HEK293 (cell line): ENCODE measurements at regions not wholly inside any gene's neighbourhood (a gene's known extent, or its start where the extent isn't known, plus 50 kb on each side); places are given as distances from the start of the nearest gene placed in this dataset.

Source experiments
- HOXA7 ChIP-seq: sonication (generic); formaldehyde crosslinking; IDR thresholded peaks from 2 replicates; pipeline ENCODE4 v1.8.1; 2022; ENCODE audit warnings: missing genetic modification reagents, borderline replicate concordance
- SETDB1 ChIP-seq: IDR thresholded peaks from one replicate; pipeline ENCODE4 v1.6.1; 2017; ENCODE audit warnings: mild to moderate bottlenecking, low read length, moderate library complexity, mixed read lengths; ENCODE audit not compliant: insufficient read length
- SP2 ChIP-seq: fragments of 450-650 bp; formaldehyde crosslinking; IDR thresholded peaks from 2 replicates; pipeline ENCODE4 v1.5.1; 2016; ENCODE audit warnings: missing biosample characterization, missing genetic modification characterization
- ZFP37 ChIP-seq: fragments of 450-650 bp; formaldehyde crosslinking; IDR thresholded peaks from 2 replicates; pipeline ENCODE4 v1.5.1; 2016; ENCODE audit warnings: missing biosample characterization, missing genetic modification characterization
- ZNF133 ChIP-seq: fragments of 450-650 bp; formaldehyde crosslinking; IDR thresholded peaks from 2 replicates; pipeline ENCODE4 v1.5.1; 2016; ENCODE audit warnings: missing biosample characterization, missing genetic modification characterization
- ZNF184 ChIP-seq: fragments of 450-650 bp; IDR thresholded peaks from 2 replicates; pipeline ENCODE4 v1.5.1; 2018; ENCODE audit warnings: missing biosample characterization, mild to moderate bottlenecking, missing genetic modification characterization
- ZNF473 ChIP-seq: fragments of 450-650 bp; formaldehyde crosslinking; IDR thresholded peaks from 2 replicates; pipeline ENCODE4 v1.5.1; 2017; ENCODE audit warnings: missing biosample characterization, missing genetic modification characterization
- ZNF571 ChIP-seq: fragments of 450-650 bp; formaldehyde crosslinking; IDR thresholded peaks from 2 replicates; pipeline ENCODE4 v1.5.0; 2017; ENCODE audit warnings: missing biosample characterization, missing genetic modification characterization
- TF ChIP-seq, protein P1 (sequence below): fragments of 450-650 bp; formaldehyde crosslinking; IDR thresholded peaks from 2 replicates; pipeline ENCODE4 v1.5.1; 2016; ENCODE audit warnings: missing biosample characterization, missing genetic modification characterization
- TF ChIP-seq, protein P2 (sequence below): sonication (generic); formaldehyde crosslinking; IDR thresholded peaks from 2 replicates; pipeline ENCODE4 v1.8.1; 2022; ENCODE audit warnings: mild to moderate bottlenecking, moderate library complexity, missing genetic modification reagents
- TF ChIP-seq, protein P3 (sequence below): fragments of 450-650 bp; formaldehyde crosslinking; IDR thresholded peaks from 2 replicates; pipeline ENCODE4 v1.5.1; 2016; ENCODE audit warnings: missing biosample characterization, missing genetic modification characterization

DNA sequence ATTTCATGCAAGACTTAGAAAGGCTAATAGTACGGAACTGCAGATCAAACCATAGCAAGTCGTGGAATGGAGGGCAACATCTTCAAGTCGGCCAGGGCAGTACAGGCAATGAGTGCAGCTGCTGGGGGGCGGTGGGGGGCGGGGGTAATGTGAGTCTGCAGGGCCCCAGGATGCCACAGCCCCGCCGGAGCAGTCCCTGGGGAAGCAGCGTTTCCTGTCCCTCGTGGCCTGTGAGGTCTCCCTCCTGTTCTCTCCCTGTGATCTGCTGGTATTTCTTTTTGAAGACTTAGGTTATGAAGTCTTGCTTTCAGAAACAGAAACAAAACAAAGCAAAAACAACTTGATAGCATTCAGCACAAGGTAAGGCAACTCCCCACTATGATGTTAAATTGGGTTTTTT, 351.9 kb downstream of the FOXA2 start:
- TF ChIP-seq SETDB1, result no peak
- no peak for TF ChIP-seq ZFP37 (tag by site-specific recombination)
- no peak for TF ChIP-seq ZNF571 (tag by site-specific recombination)
- TF ChIP-seq, protein P1, sequence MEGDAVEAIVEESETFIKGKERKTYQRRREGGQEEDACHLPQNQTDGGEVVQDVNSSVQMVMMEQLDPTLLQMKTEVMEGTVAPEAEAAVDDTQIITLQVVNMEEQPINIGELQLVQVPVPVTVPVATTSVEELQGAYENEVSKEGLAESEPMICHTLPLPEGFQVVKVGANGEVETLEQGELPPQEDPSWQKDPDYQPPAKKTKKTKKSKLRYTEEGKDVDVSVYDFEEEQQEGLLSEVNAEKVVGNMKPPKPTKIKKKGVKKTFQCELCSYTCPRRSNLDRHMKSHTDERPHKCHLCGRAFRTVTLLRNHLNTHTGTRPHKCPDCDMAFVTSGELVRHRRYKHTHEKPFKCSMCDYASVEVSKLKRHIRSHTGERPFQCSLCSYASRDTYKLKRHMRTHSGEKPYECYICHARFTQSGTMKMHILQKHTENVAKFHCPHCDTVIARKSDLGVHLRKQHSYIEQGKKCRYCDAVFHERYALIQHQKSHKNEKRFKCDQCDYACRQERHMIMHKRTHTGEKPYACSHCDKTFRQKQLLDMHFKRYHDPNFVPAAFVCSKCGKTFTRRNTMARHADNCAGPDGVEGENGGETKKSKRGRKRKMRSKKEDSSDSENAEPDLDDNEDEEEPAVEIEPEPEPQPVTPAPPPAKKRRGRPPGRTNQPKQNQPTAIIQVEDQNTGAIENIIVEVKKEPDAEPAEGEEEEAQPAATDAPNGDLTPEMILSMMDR, result no peak
- TF ChIP-seq, protein P2, sequence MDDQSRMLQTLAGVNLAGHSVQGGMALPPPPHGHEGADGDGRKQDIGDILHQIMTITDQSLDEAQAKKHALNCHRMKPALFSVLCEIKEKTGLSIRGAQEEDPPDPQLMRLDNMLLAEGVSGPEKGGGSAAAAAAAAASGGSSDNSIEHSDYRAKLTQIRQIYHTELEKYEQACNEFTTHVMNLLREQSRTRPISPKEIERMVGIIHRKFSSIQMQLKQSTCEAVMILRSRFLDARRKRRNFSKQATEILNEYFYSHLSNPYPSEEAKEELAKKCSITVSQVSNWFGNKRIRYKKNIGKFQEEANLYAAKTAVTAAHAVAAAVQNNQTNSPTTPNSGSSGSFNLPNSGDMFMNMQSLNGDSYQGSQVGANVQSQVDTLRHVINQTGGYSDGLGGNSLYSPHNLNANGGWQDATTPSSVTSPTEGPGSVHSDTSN, result no peak
- TF ChIP-seq ZNF473 (tag by site-specific recombination), result no peak
- TF ChIP-seq, protein P3, sequence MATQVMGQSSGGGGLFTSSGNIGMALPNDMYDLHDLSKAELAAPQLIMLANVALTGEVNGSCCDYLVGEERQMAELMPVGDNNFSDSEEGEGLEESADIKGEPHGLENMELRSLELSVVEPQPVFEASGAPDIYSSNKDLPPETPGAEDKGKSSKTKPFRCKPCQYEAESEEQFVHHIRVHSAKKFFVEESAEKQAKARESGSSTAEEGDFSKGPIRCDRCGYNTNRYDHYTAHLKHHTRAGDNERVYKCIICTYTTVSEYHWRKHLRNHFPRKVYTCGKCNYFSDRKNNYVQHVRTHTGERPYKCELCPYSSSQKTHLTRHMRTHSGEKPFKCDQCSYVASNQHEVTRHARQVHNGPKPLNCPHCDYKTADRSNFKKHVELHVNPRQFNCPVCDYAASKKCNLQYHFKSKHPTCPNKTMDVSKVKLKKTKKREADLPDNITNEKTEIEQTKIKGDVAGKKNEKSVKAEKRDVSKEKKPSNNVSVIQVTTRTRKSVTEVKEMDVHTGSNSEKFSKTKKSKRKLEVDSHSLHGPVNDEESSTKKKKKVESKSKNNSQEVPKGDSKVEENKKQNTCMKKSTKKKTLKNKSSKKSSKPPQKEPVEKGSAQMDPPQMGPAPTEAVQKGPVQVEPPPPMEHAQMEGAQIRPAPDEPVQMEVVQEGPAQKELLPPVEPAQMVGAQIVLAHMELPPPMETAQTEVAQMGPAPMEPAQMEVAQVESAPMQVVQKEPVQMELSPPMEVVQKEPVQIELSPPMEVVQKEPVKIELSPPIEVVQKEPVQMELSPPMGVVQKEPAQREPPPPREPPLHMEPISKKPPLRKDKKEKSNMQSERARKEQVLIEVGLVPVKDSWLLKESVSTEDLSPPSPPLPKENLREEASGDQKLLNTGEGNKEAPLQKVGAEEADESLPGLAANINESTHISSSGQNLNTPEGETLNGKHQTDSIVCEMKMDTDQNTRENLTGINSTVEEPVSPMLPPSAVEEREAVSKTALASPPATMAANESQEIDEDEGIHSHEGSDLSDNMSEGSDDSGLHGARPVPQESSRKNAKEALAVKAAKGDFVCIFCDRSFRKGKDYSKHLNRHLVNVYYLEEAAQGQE (tag by site-specific recombination), result no peak
- no peak for TF ChIP-seq ZNF184 (tag by site-specific recombination)
- TF ChIP-seq SP2 (tag by site-specific recombination), result no peak
- TF ChIP-seq ZNF133, result no peak
- no peak for TF ChIP-seq HOXA7 (CRISPR knock-in tag)
